K562 (cell line): ENCODE measurements at regions not wholly inside any gene's neighbourhood (a gene's known extent, or its start where the extent isn't known, plus 50 kb on each side); places are given as distances from the start of the nearest gene placed in this dataset.

ENCODE experiments used
- ATAC-seq: fragments of 200-7000 bp; cut with Tn5 transposase; 3 replicates; pipeline ENCODE4 v1.9.1; 2020; ENCODE audit warnings: moderate library complexity
- BruUV-seq: library from RNA; stranded (reverse); fragments of 400-500 nt; replicated peaks from 2 replicates; lab custom pipeline; 2021; lab: Mats Ljungman, UMichigan
- CTCF ChIA-PET: fragments of 300-600 bp; formaldehyde crosslinking; extraction: SDS; loops from one replicate; lab custom pipeline; 2021; ENCODE audit warnings: low intra/inter-chr PET ratio; lab: Yijun Ruan, JAX
- POLR2A ChIA-PET: fragments of 300-600, 350-650 bp; sonication (Branson Sonifier 250); formaldehyde crosslinking; extraction: SDS; loops from one replicate; lab custom pipeline; 2021; ENCODE audit warnings: antibody characterized with exemption, inconsistent platforms; lab: Yijun Ruan, JAX
- DNase-seq, 4 experiments: peaks; one replicate each; pipeline versions ENCODE4 v3.0.0 to v3.0.0-alpha.2; 2011 to 2018; ENCODE audit warnings: low spot score in 3 of 4, mixed read lengths in 3 of 4; ENCODE audit errors: extremely low read depth in 1 of 4
- FAIRE-seq: peaks from 2 replicates; lab custom pipeline; 2011; peaks lifted over from hg19 to GRCh38; lab: Jason Lieb, UNC
- H2AFZ ChIP-seq: 2 replicates; pipeline ENCODE4 v1.6.0; 2011; ENCODE audit warnings: low read depth, low read length, control low read depth, inconsistent platforms
- H3K27ac ChIP-seq: fragments of 200-600 bp; 3 replicates; pipeline ENCODE4 v1.8.0; 2011; ENCODE audit warnings: low read depth, mild to moderate bottlenecking, control low read depth, inconsistent platforms, low read length, moderate library complexity, mixed read lengths; ENCODE audit errors: extremely low read depth
- H3K27me3 ChIP-seq, 2 experiments: fragments of 300-600 bp in 1 of 2; 2 replicates in 1 of 2; 3 replicates in 1 of 2; pipeline versions ENCODE4 v1.6.0 to v1.8.0; 2011; ENCODE audit warnings: inconsistent platforms in 2 of 2, low read length in 2 of 2, mild to moderate bottlenecking in 1 of 2, mixed read lengths in 1 of 2, moderate library complexity in 1 of 2; ENCODE audit not compliant: control insufficient read depth in 2 of 2, insufficient read depth in 2 of 2
- H3K36me3 ChIP-seq: fragments of 300-600 bp; 3 replicates; pipeline ENCODE4 v1.8.0; 2011; ENCODE audit warnings: mild to moderate bottlenecking, low read length, inconsistent platforms; ENCODE audit not compliant: control insufficient read depth, insufficient read depth
- H3K4me1 ChIP-seq, 2 experiments: fragments of 200-600 bp in 1 of 2; replicated peaks in 1 of 2; 2 replicates in 1 of 2; 3 replicates in 1 of 2; pipeline versions ENCODE4 v1.5.1 to v1.8.0; 2011; ENCODE audit warnings: inconsistent platforms in 2 of 2, low read length in 2 of 2, mild to moderate bottlenecking in 1 of 2, mixed read lengths in 1 of 2, moderate library complexity in 1 of 2; ENCODE audit not compliant: control insufficient read depth in 2 of 2, insufficient read depth in 2 of 2
- H3K4me2 ChIP-seq: 2 replicates; pipeline ENCODE4 v1.6.1; 2011; ENCODE audit warnings: low read length, control low read depth, inconsistent platforms, mixed read lengths; ENCODE audit not compliant: insufficient read depth
- H3K4me3 ChIP-seq: fragments of 200-600 bp; sonication (generic), shearing (Covaris generic); 2 replicates; pipeline ENCODE4 v1.5.1; 2016; ENCODE audit warnings: control low read depth, inconsistent platforms
- H3K79me2 ChIP-seq: fragments of 200-600 bp; 3 replicates; pipeline ENCODE4 v1.8.0; 2011; ENCODE audit warnings: low read length, inconsistent platforms; ENCODE audit not compliant: control insufficient read depth, insufficient read depth
- H3K9ac ChIP-seq, 2 experiments: 2 replicates each; pipeline versions ENCODE4 v1.6.0 to v1.6.1; 2011; ENCODE audit warnings: low read depth in 2 of 2, low read length in 2 of 2, control low read depth in 1 of 2, inconsistent platforms in 1 of 2, mild to moderate bottlenecking in 1 of 2, mixed read lengths in 1 of 2; ENCODE audit not compliant: insufficient read depth in 1 of 2
- H3K9me1 ChIP-seq: one replicate; pipeline ENCODE4 v1.6.0; 2011; ENCODE audit warnings: inconsistent platforms, mild to moderate bottlenecking, low read length, moderate library complexity; ENCODE audit not compliant: control insufficient read depth, insufficient read depth
- H3K9me3 ChIP-seq: replicated peaks from 2 replicates; pipeline ENCODE4 v1.5.1; 2011; ENCODE audit warnings: low read depth, low read length, inconsistent platforms; ENCODE audit not compliant: control insufficient read depth, insufficient read depth
- H4K20me1 ChIP-seq: replicated peaks from 2 replicates; pipeline ENCODE4 v1.6.1; 2011; ENCODE audit warnings: low read length, inconsistent platforms, mixed read lengths; ENCODE audit not compliant: control insufficient read depth, insufficient read depth
- FOXJ2 ChIP-seq: fragments of 200-800 bp; sonication (Bioruptor generic); IDR thresholded peaks from 2 replicates; pipeline ENCODE4 v1.6.1; 2016; ENCODE audit warnings: missing genetic modification characterization, missing compliant biosample characterization
- HMG20B ChIP-seq: fragments of 250-450 bp; sonication (Bioruptor Pico); IDR thresholded peaks from 2 replicates; pipeline ENCODE4 v1.5.0; 2021; ENCODE audit warnings: mild to moderate bottlenecking
- HSF4 ChIP-seq: fragments of 250-450 bp; sonication (Bioruptor Pico); IDR thresholded peaks from 2 replicates; pipeline ENCODE4 v2.1.2; 2022; ENCODE audit warnings: mild to moderate bottlenecking, moderate library complexity, borderline replicate concordance
- KDM4B ChIP-seq, 2 experiments: fragments of 450-650 bp in 1 of 2; sonication (generic) in 1 of 2; IDR thresholded peaks; 2 replicates each; pipeline ENCODE4 v1.6.1; 2016 to 2017; ENCODE audit warnings: borderline replicate concordance in 2 of 2, antibody characterized with exemption in 1 of 2, low read depth in 1 of 2, mild to moderate bottlenecking in 1 of 2
- TRIM24 ChIP-seq, 2 experiments: fragments of 450-650 bp; IDR thresholded peaks; 2 replicates each; pipeline ENCODE4 v1.6.1; 2016
- ZNF165 ChIP-seq: fragments of 250-450 bp; sonication (Bioruptor Pico); IDR thresholded peaks from 2 replicates; pipeline ENCODE4 v1.4.0; 2020; ENCODE audit warnings: borderline replicate concordance
- ZNF3 ChIP-seq: fragments of 250-450 bp; sonication (Bioruptor Pico); IDR thresholded peaks from 2 replicates; pipeline ENCODE4 v1.5.0; 2021; ENCODE audit warnings: mild to moderate bottlenecking, moderate library complexity
- ZNF79 ChIP-seq: fragments of 250-450 bp; sonication (Bioruptor Pico); IDR thresholded peaks from 2 replicates; pipeline ENCODE4 v1.4.0; 2020; ENCODE audit warnings: low read depth, mild to moderate bottlenecking, moderate library complexity
- WGBS: fragments of 100-300 bp; shearing (Covaris generic); methylation state at CpG from one replicate; pipeline ENCODE4 v1.1.6; 2016; ENCODE audit warnings: low coverage, mixed read lengths; ENCODE audit not compliant: insufficient coverage; ENCODE audit errors: missing lambda C conversion rate; 5-methylcytosine and 5-hydroxymethylcytosine counted together
- in situ Hi-C: fragments of 300-500 bp; cut with MboI; formaldehyde crosslinking; loops from 4 replicates; pipeline ENCODE4 v1.15.0; 2018; ENCODE audit warnings: inconsistent platforms, mixed read lengths
- intact Hi-C: fragments of 100-400 bp; cut with micrococcal nuclease; formaldehyde crosslinking; loops from 2 replicates; pipeline ENCODE4 v1.14.2; 2022
- TF ChIP-seq, protein P1 (sequence below): fragments of 250-450 bp; sonication (Bioruptor Pico); IDR thresholded peaks from 2 replicates; pipeline ENCODE4 v1.4.0; 2020; ENCODE audit warnings: mild to moderate bottlenecking

DNA sequence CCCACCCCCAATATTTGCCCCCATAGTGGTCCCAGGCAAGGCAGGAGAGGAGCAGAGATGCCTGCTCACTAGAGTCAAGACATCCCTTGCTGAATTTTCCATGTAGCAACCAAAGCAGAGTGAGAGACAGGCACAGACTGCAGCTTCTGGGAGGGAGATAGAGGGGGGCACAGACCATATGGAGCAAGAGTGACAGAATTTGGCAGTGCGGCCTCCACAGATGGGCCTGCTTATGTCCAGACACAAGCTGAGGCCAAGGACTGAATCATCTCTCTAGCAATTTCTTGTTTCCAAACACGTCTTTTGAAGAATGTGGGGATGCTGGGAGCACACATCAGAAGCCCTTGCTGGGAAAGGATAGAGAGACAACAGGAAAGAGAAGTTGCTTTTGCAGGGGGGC lies 53.0 kb upstream of the ALDH1B1 start:
- in situ Hi-C loops, result no loop called here
- WGBS, result 5% methylated on average over 2 of the region's 2 CpGs
- ChIA-PET CTCF (no interaction called here), POLR2A (interaction anchor here (0.6 to 1.7 kb wide), 5 partner anchors 10 to 672 kb away, joined by 3 to 6 read pairs (median 3); no protein-coding TSS in a partner anchor)
- no peak overlapping the region for H2AFZ ChIP-seq
- H3K27me3 ChIP-seq, result peaks cover 12 to 51% of the 10 kb centered on the region in 2 experiments
- H3K36me3 ChIP-seq, result no peaks in the 10 kb centered on the region
- TF ChIP-seq ZNF79 (CRISPR knock-in tag) (no peak), HSF4 (CRISPR knock-in tag) (no peak), ZNF165 (CRISPR knock-in tag) (no peak), TRIM24 (IDR thresholded peaks at IDR 0.05) (no peak), FOXJ2 (tag) (no peak), HMG20B (CRISPR knock-in tag) (no peak), ZNF3 (no peak), KDM4B (IDR thresholded peaks at IDR 0.05; ENCODE audit: borderline replicate concordance in 2 of 2, low read depth in 1 of 2) (no peak)
- TF ChIP-seq, protein P1, sequence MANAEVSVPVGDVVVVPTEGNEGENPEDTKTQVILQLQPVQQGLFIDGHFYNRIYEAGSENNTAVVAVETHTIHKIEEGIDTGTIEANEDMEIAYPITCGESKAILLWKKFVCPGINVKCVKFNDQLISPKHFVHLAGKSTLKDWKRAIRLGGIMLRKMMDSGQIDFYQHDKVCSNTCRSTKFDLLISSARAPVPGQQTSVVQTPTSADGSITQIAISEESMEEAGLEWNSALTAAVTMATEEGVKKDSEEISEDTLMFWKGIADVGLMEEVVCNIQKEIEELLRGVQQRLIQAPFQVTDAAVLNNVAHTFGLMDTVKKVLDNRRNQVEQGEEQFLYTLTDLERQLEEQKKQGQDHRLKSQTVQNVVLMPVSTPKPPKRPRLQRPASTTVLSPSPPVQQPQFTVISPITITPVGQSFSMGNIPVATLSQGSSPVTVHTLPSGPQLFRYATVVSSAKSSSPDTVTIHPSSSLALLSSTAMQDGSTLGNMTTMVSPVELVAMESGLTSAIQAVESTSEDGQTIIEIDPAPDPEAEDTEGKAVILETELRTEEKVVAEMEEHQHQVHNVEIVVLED (CRISPR knock-in tag), result no peak
- DNase-seq (no peak), ATAC-seq (no peak), FAIRE-seq (no peak)
- BruUV-seq, result no TSS peak
- H3K27ac ChIP-seq, result no peak overlapping the region
- no peak overlapping the region for H3K4me2 ChIP-seq
- H3K4me3 ChIP-seq, result no peak overlapping the region
- H3K9me3 ChIP-seq, result no peaks in the 10 kb centered on the region
- no peaks in the 10 kb centered on the region for H4K20me1 ChIP-seq
- no peaks in the 10 kb centered on the region for H3K79me2 ChIP-seq
- H3K9me1 ChIP-seq, result no peaks in the 10 kb centered on the region
- intact Hi-C loops, result no loop called here
- H3K4me1 ChIP-seq, result no peaks in the 10 kb centered on the region
- H3K9ac ChIP-seq, result no peak overlapping the region
